HCT116 (cell line): ENCODE measurements at regions not wholly inside any gene's neighbourhood (a gene's known extent, or its start where the extent isn't known, plus 50 kb on each side); places are given as distances from the start of the nearest gene placed in this dataset.

Experiments
- EZH2phosphoT487 ChIP-seq: fragments of 200-600 bp; IDR thresholded peaks from 2 replicates; pipeline ENCODE4 v1.6.1; 2018; ENCODE audit warnings: antibody characterized with exemption, borderline replicate concordance
- FOSL1 ChIP-seq: IDR thresholded peaks from 2 replicates; pipeline ENCODE4 v1.6.1; 2012; ENCODE audit warnings: low read depth
- RAD21 ChIP-seq: IDR thresholded peaks from 2 replicates; pipeline ENCODE4 v1.6.1; 2012; ENCODE audit warnings: low read depth, mild to moderate bottlenecking
- SRF ChIP-seq: IDR thresholded peaks from 2 replicates; pipeline ENCODE4 v1.6.1; 2012; ENCODE audit warnings: low read depth
- TF ChIP-seq, protein P1 (sequence below), 3 experiments: fragments of 200-600 bp in 1 of 3; sonication (generic) in 1 of 3; IDR thresholded peaks in 2 of 3; conservative IDR thresholded peaks in 1 of 3; 2 replicates each; pipeline ENCODE4 v1.5.1; 2012 to 2017; ENCODE audit warnings: low read depth in 2 of 3, low read length in 2 of 3, antibody characterized with exemption in 1 of 3, borderline replicate concordance in 1 of 3, control low read depth in 1 of 3, mild to moderate bottlenecking in 1 of 3, mixed read lengths in 1 of 3, mixed run types in 1 of 3, moderate library complexity in 1 of 3; ENCODE audit not compliant: insufficient read depth in 1 of 3
- TF ChIP-seq, protein P2 (sequence below): IDR thresholded peaks from 2 replicates; pipeline ENCODE4 v1.6.1; 2011; ENCODE audit warnings: mild to moderate bottlenecking, low read length, moderate library complexity; ENCODE audit not compliant: insufficient replicate concordance; ENCODE audit errors: extremely low read depth

DNA sequence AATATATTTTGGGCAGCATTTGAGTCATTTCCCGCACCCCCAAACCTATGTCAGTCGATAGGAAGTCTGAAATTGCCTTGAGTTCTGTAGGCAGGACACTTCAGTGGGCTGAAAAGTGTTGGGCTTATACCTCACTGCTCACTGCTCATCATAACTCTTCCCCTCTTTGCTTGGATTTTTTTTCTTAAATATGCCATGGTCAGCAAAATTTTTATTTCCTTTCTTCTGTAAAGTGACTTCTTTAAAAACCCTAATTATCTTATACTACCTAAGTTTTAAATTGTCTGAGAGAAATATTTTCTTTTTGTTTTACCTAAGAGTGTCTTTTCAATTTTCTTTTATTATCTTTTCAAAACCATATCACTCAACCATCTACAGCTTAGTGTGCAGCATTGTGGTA is 129.2 kb downstream of the KIF20B start:
- TF ChIP-seq, protein P1, sequence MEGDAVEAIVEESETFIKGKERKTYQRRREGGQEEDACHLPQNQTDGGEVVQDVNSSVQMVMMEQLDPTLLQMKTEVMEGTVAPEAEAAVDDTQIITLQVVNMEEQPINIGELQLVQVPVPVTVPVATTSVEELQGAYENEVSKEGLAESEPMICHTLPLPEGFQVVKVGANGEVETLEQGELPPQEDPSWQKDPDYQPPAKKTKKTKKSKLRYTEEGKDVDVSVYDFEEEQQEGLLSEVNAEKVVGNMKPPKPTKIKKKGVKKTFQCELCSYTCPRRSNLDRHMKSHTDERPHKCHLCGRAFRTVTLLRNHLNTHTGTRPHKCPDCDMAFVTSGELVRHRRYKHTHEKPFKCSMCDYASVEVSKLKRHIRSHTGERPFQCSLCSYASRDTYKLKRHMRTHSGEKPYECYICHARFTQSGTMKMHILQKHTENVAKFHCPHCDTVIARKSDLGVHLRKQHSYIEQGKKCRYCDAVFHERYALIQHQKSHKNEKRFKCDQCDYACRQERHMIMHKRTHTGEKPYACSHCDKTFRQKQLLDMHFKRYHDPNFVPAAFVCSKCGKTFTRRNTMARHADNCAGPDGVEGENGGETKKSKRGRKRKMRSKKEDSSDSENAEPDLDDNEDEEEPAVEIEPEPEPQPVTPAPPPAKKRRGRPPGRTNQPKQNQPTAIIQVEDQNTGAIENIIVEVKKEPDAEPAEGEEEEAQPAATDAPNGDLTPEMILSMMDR (IDR thresholded peaks at IDR 0.05 in 2 of 3, conservative IDR thresholded peaks at IDR 0.05 in 1 of 3; ENCODE audit: borderline replicate concordance in 1 of 3, insufficient read depth in 1 of 3, low read depth in 2 of 3, low read length in 2 of 3), result no peak
- TF ChIP-seq EZH2phosphoT487, result no peak
- TF ChIP-seq, protein P2, sequence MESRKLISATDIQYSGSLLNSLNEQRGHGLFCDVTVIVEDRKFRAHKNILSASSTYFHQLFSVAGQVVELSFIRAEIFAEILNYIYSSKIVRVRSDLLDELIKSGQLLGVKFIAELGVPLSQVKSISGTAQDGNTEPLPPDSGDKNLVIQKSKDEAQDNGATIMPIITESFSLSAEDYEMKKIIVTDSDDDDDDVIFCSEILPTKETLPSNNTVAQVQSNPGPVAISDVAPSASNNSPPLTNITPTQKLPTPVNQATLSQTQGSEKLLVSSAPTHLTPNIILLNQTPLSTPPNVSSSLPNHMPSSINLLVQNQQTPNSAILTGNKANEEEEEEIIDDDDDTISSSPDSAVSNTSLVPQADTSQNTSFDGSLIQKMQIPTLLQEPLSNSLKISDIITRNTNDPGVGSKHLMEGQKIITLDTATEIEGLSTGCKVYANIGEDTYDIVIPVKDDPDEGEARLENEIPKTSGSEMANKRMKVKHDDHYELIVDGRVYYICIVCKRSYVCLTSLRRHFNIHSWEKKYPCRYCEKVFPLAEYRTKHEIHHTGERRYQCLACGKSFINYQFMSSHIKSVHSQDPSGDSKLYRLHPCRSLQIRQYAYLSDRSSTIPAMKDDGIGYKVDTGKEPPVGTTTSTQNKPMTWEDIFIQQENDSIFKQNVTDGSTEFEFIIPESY, result no peak
- TF ChIP-seq SRF, result no peak
- no peak for TF ChIP-seq RAD21
- TF ChIP-seq FOSL1, result no peak
